ENCODE measurements at regions not wholly inside any gene's neighbourhood (a gene's known extent, or its start where the extent isn't known, plus 50 kb on each side); places are given as distances from the start of the nearest gene placed in this dataset.

GRCh38 chr13:73421310-73421912, 362.6 kb downstream of the KLF5 start:
- DNase-seq, result no peak

GRCh38 chr13:73419186-73419585, 360.4 kb downstream of the KLF5 start:
- no peak for DNase-seq

- no peak for DNase-seq
Measured at GRCh38 chr13:73417012-73417615, 358.3 kb downstream of the KLF5 start.

GRCh38 chr13:73416093-73416492, 357.3 kb downstream of the KLF5 start:
- DNase-seq, result no peak

- DNase-seq, result no peak
Measured at GRCh38 chr13:73413656-73414055, 354.9 kb downstream of the KLF5 start.

GRCh38 chr13:73412933-73413332, 354.1 kb downstream of the KLF5 start:
- no peak for DNase-seq

- peak in 1 of 2 experiments; percentile 51 for DNase-seq
Measured at GRCh38 chr13:73411067-73411809, 352.4 kb downstream of the KLF5 start.

GRCh38 chr13:73406454-73406853, 347.6 kb downstream of the KLF5 start:
- no peak for DNase-seq

- DNase-seq, result no peak
Measured at GRCh38 chr13:73404581-73404980, 345.8 kb downstream of the KLF5 start.

- DNase-seq, result no peak
Measured at GRCh38 chr13:73403355-73404120, 344.7 kb downstream of the KLF5 start.

GRCh38 chr13:73401769-73402168, 343.0 kb downstream of the KLF5 start:
- DNase-seq, result no peak

- no peak for DNase-seq
Measured at GRCh38 chr13:73399347-73400216, 340.8 kb downstream of the KLF5 start.

- no peak for DNase-seq
Measured at GRCh38 chr13:73397496-73398305, 338.9 kb downstream of the KLF5 start.

- DNase-seq, result no peak
Measured at GRCh38 chr13:73394066-73394465, 335.3 kb downstream of the KLF5 start.

- DNase-seq, result no peak
Measured at GRCh38 chr13:73390100-73390499, 331.3 kb downstream of the KLF5 start.

GRCh38 chr13:73388586-73388985, 329.8 kb downstream of the KLF5 start:
- DNase-seq, result no peak

GRCh38 chr13:73387318-73387717, 328.5 kb downstream of the KLF5 start:
- no peak for DNase-seq

GRCh38 chr13:73385848-73386247, 327.0 kb downstream of the KLF5 start:
- DNase-seq, result no peak

- DNase-seq, result no peak
Measured at GRCh38 chr13:73372666-73373627, 314.1 kb downstream of the KLF5 start.

- no peak for DNase-seq
Measured at GRCh38 chr13:73370066-73370465, 311.3 kb downstream of the KLF5 start.
